ENCODE measurements at regions not wholly inside any gene's neighbourhood (a gene's known extent, or its start where the extent isn't known, plus 50 kb on each side); places are given as distances from the start of the nearest gene placed in this dataset.

GRCh38 chr21:28642891-28643290 lies 349.8 kb downstream of the LTN1 start:
- no peaks in the 10 kb centered on the region for H3K4me1 ChIP-seq
- H3K27me3 ChIP-seq: no peaks in the 10 kb centered on the region
- no peak for TF ChIP-seq POLR2A (IDR thresholded peaks at IDR 0.05)
- TF ChIP-seq CTCF (IDR thresholded peaks at IDR 0.05): no peak
- DNase-seq: no peak
- no peaks in the 10 kb centered on the region for H3K36me3 ChIP-seq
- no peak overlapping the region for H3K27ac ChIP-seq
- no peaks in the 10 kb centered on the region for H3K9me3 ChIP-seq
- H3K4me3 ChIP-seq: no peak overlapping the region

- DNase-seq: no peak
- TF ChIP-seq CTCF (IDR thresholded peaks at IDR 0.05): no peak
- TF ChIP-seq POLR2A (IDR thresholded peaks at IDR 0.05): no peak
- Histone ChIP-seq H3K27me3 (no peaks in the 10 kb centered on the region), H3K27ac (no peak overlapping the region), H3K4me1 (no peaks in the 10 kb centered on the region), H3K36me3 (no peaks in the 10 kb centered on the region), H3K9me3 (no peaks in the 10 kb centered on the region), H3K4me3 (no peak overlapping the region)
Measured at GRCh38 chr21:28641731-28642130, 350.9 kb downstream of the LTN1 start.

- no peaks in the 10 kb centered on the region for H3K9me3 ChIP-seq
- TF ChIP-seq POLR2A (IDR thresholded peaks at IDR 0.05) (no peak), CTCF (IDR thresholded peaks at IDR 0.05) (no peak)
- H3K27me3 ChIP-seq: no peaks in the 10 kb centered on the region
- no peak overlapping the region for H3K4me3 ChIP-seq
- H3K4me1 ChIP-seq: no peaks in the 10 kb centered on the region
- no peaks in the 10 kb centered on the region for H3K36me3 ChIP-seq
- no peak for DNase-seq
- H3K27ac ChIP-seq: no peak overlapping the region
Measured at GRCh38 chr21:28640326-28640725, 352.4 kb downstream of the LTN1 start.

- Histone ChIP-seq H3K4me3 (no peak overlapping the region), H3K27ac (no peak overlapping the region), H3K27me3 (no peaks in the 10 kb centered on the region), H3K36me3 (no peaks in the 10 kb centered on the region), H3K4me1 (no peaks in the 10 kb centered on the region), H3K9me3 (no peaks in the 10 kb centered on the region)
- no peak for DNase-seq
- no peak for TF ChIP-seq CTCF (IDR thresholded peaks at IDR 0.05)
- no peak for TF ChIP-seq POLR2A (IDR thresholded peaks at IDR 0.05)
Measured at GRCh38 chr21:28639737-28640136, 352.9 kb downstream of the LTN1 start.

GRCh38 chr21:28636752-28637691 lies 355.7 kb downstream of the LTN1 start:
- no peak overlapping the region for H3K4me3 ChIP-seq
- no peak for DNase-seq
- no peak for TF ChIP-seq CTCF (IDR thresholded peaks at IDR 0.05)

More at GRCh38 chr21:28636752-28637691, 355.7 kb downstream of the LTN1 start:
- no peaks in the 10 kb centered on the region for H3K36me3 ChIP-seq
- no peaks in the 10 kb centered on the region for H3K27me3 ChIP-seq
- no peak overlapping the region for H3K27ac ChIP-seq
- H3K4me1 ChIP-seq: no peaks in the 10 kb centered on the region
- H3K9me3 ChIP-seq: no peaks in the 10 kb centered on the region
